ENCODE measurements at regions not wholly inside any gene's neighbourhood (a gene's known extent, or its start where the extent isn't known, plus 50 kb on each side); places are given as distances from the start of the nearest gene placed in this dataset.

GRCh38 chr5:33188089-33188488 is 252.7 kb upstream of the TARS1 start:
- TF ChIP-seq CTCF (IDR thresholded peaks at IDR 0.05) (no peak), POLR2A (IDR thresholded peaks at IDR 0.05) (no peak)
